Liver (tissue), 8 donors: ENCODE measurements at regions not wholly inside any gene's neighbourhood (a gene's known extent, or its start where the extent isn't known, plus 50 kb on each side); places are given as distances from the start of the nearest gene placed in this dataset.

Experiments used
- DNase-seq: peaks from one replicate; pipeline ENCODE4 v3.0.0-alpha.2; 2017; ENCODE audit warnings: low spot score
- H3K27ac ChIP-seq, 2 donors: one replicate each; pipeline ENCODE4 v1.7.0; 2013; ENCODE audit warnings: inconsistent platforms in 2 of 2, low read length in 2 of 2, control low read depth in 1 of 2, low read depth in 1 of 2, mild to moderate bottlenecking in 1 of 2
- H3K27me3 ChIP-seq, 4 donors: one replicate each; pipeline versions ENCODE4 v1.6.1 to v1.7.0; 2013; ENCODE audit warnings: low read length in 3 of 4, inconsistent platforms in 1 of 4, mild to moderate bottlenecking in 1 of 4, moderate library complexity in 1 of 4; ENCODE audit not compliant: control insufficient read depth in 4 of 4, insufficient read depth in 4 of 4
- H3K36me3 ChIP-seq, 4 donors: one replicate each; pipeline versions ENCODE4 v1.6.1 to v1.7.0; 2013; ENCODE audit warnings: low read length in 3 of 4, mild to moderate bottlenecking in 3 of 4, low read depth in 1 of 4, moderate library complexity in 1 of 4; ENCODE audit not compliant: control insufficient read depth in 4 of 4, insufficient read depth in 3 of 4
- H3K4me1 ChIP-seq, 4 donors: one replicate each; pipeline versions ENCODE4 v1.6.1 to v1.7.0; 2013; ENCODE audit warnings: low read length in 3 of 4, mild to moderate bottlenecking in 3 of 4, moderate library complexity in 1 of 4; ENCODE audit not compliant: control insufficient read depth in 4 of 4, insufficient read depth in 4 of 4
- H3K4me3 ChIP-seq, 3 donors: one replicate each; pipeline versions ENCODE4 v1.6.1 to v1.7.0; 2013; ENCODE audit warnings: low read length in 3 of 3, control low read depth in 1 of 3, low read depth in 1 of 3, mild to moderate bottlenecking in 1 of 3
- H3K9ac ChIP-seq, 2 donors: one replicate each; pipeline ENCODE4 v1.7.0; 2013; ENCODE audit warnings: low read length in 2 of 2, mild to moderate bottlenecking in 2 of 2, moderate library complexity in 2 of 2, control low read depth in 1 of 2, low read depth in 1 of 2
- H3K9me3 ChIP-seq, 4 donors: one replicate each; pipeline versions ENCODE4 v1.6.1 to v1.7.0; 2013; ENCODE audit warnings: low read length in 3 of 4; ENCODE audit not compliant: control insufficient read depth in 4 of 4
- EGR1 ChIP-seq, 2 donors: IDR thresholded peaks; 2 replicates each; pipeline ENCODE4 v1.6.1; 2016 to 2018; ENCODE audit warnings: antibody characterized with exemption in 2 of 2, low read depth in 2 of 2
- FOXA1 ChIP-seq: IDR thresholded peaks from 2 replicates; pipeline ENCODE4 v1.6.1; 2016; ENCODE audit warnings: antibody characterized with exemption
- FOXA2 ChIP-seq: IDR thresholded peaks from 2 replicates; pipeline ENCODE4 v1.6.1; 2016; ENCODE audit warnings: antibody characterized with exemption
- GABPA ChIP-seq, 2 donors: IDR thresholded peaks in 1 of 2; conservative IDR thresholded peaks in 1 of 2; 2 replicates each; pipeline ENCODE4 v1.6.1; 2016; ENCODE audit warnings: antibody characterized with exemption in 2 of 2, mild to moderate bottlenecking in 1 of 2, moderate library complexity in 1 of 2
- HNF4A ChIP-seq, 2 donors: conservative IDR thresholded peaks; 2 replicates each; pipeline ENCODE4 v1.6.1; 2016; ENCODE audit warnings: antibody characterized with exemption in 2 of 2, mild to moderate bottlenecking in 2 of 2
- HNF4G ChIP-seq: IDR thresholded peaks from 2 replicates; pipeline ENCODE4 v1.6.1; 2016; ENCODE audit warnings: antibody characterized with exemption
- JUND ChIP-seq, 2 donors: IDR thresholded peaks; 2 replicates each; pipeline ENCODE4 v1.6.1; 2016; ENCODE audit warnings: antibody characterized with exemption in 2 of 2
- NR2F2 ChIP-seq: IDR thresholded peaks from 2 replicates; pipeline ENCODE4 v1.6.1; 2016; ENCODE audit warnings: antibody characterized with exemption
- RAD21 ChIP-seq, 2 donors: IDR thresholded peaks; 2 replicates each; pipeline ENCODE4 v1.6.1; 2016; ENCODE audit warnings: antibody characterized with exemption in 2 of 2, mild to moderate bottlenecking in 2 of 2
- RXRA ChIP-seq, 2 donors: IDR thresholded peaks; 2 replicates each; pipeline ENCODE4 v1.6.1; 2017 to 2018; ENCODE audit warnings: antibody characterized with exemption in 2 of 2, mild to moderate bottlenecking in 1 of 2
- SP1 ChIP-seq: IDR thresholded peaks from 2 replicates; pipeline ENCODE4 v1.6.1; 2018; ENCODE audit warnings: antibody characterized with exemption, mild to moderate bottlenecking
- TAF1 ChIP-seq: conservative IDR thresholded peaks from 2 replicates; pipeline ENCODE4 v1.6.1; 2016; ENCODE audit warnings: antibody characterized with exemption, mild to moderate bottlenecking
- YY1 ChIP-seq: IDR thresholded peaks from 2 replicates; pipeline ENCODE4 v1.6.1; 2016; ENCODE audit warnings: antibody characterized with exemption, mild to moderate bottlenecking
- WGBS: extraction: QIAGEN DNeasy Blood & Tissue Kit; methylation state at CpG from one replicate; pipeline ENCODE4 v1.1.7; 2013; 5-methylcytosine and 5-hydroxymethylcytosine counted together
- TF ChIP-seq, protein P1 (sequence below): IDR thresholded peaks from 2 replicates; pipeline ENCODE4 v1.6.1; 2016; ENCODE audit warnings: antibody characterized with exemption
- TF ChIP-seq, protein P2 (sequence below): IDR thresholded peaks from 2 replicates; pipeline ENCODE4 v1.6.1; 2016; ENCODE audit warnings: antibody characterized with exemption
- TF ChIP-seq, protein P3 (sequence below): fragments of 150-350 bp; IDR thresholded peaks from 2 replicates; pipeline ENCODE4 v1.5.1; 2017; ENCODE audit warnings: improper control_type of control experiment, low read depth, low read length; ENCODE audit not compliant: missing input control
- TF ChIP-seq, protein P4 (sequence below): IDR thresholded peaks from 2 replicates; pipeline ENCODE4 v1.6.1; 2016; ENCODE audit warnings: antibody characterized with exemption
- TF ChIP-seq, protein P5 (sequence below): IDR thresholded peaks from 2 replicates; pipeline ENCODE4 v1.6.1; 2016; ENCODE audit warnings: antibody characterized with exemption, mild to moderate bottlenecking
- donor health status: healthy.
- donor health status: healthy.
- donor health status: healthy.
- donor health status: healthy.
- donor health status: healthy.

DNA sequence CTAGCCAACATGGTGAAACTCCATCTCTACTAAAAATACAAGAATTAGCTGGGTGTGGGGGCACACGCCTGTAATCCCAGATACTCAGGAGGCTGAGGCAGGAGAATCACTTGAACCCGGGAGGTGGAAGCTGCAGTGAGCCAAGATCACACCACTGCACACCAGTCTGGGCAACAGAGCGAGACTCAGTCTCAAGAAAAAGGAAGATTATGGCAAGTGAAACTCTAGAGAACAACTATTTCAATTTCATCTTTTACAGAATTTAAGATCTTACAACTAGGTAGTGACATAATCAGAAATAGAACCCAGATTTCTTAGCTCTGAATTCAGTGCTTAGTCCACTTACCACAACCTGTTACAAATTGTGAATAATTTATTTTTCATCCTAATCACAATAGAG is 108.8 kb upstream of the MAP3K1 start:
- H3K9me3 ChIP-seq = no peaks in the 10 kb centered on the region
- H3K9ac ChIP-seq = no peak overlapping the region
- H3K36me3 ChIP-seq = no peaks in the 10 kb centered on the region
- no peak for DNase-seq
- no peaks in the 10 kb centered on the region for H3K4me1 ChIP-seq
- no peak overlapping the region for H3K27ac ChIP-seq
- no peaks in the 10 kb centered on the region for H3K27me3 ChIP-seq
- TF ChIP-seq, protein P1, sequence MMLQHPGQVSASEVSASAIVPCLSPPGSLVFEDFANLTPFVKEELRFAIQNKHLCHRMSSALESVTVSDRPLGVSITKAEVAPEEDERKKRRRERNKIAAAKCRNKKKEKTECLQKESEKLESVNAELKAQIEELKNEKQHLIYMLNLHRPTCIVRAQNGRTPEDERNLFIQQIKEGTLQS = no peak
- TF ChIP-seq HNF4G (no peak), HNF4A (conservative IDR thresholded peaks at IDR 0.05) (no peak), SP1 (no peak), FOXA2 (no peak), GABPA (IDR thresholded peaks at IDR 0.05 in 1 of 2, conservative IDR thresholded peaks at IDR 0.05 in 1 of 2) (no peak), RAD21 (IDR thresholded peaks at IDR 0.05) (no peak), RXRA (IDR thresholded peaks at IDR 0.05) (no peak), JUND (IDR thresholded peaks at IDR 0.05) (no peak), YY1 (no peak), TAF1 (no peak), EGR1 (IDR thresholded peaks at IDR 0.05; ENCODE audit: low read depth in 2 of 2) (no peak), NR2F2 (no peak), FOXA1 (no peak)
- TF ChIP-seq, protein P2, sequence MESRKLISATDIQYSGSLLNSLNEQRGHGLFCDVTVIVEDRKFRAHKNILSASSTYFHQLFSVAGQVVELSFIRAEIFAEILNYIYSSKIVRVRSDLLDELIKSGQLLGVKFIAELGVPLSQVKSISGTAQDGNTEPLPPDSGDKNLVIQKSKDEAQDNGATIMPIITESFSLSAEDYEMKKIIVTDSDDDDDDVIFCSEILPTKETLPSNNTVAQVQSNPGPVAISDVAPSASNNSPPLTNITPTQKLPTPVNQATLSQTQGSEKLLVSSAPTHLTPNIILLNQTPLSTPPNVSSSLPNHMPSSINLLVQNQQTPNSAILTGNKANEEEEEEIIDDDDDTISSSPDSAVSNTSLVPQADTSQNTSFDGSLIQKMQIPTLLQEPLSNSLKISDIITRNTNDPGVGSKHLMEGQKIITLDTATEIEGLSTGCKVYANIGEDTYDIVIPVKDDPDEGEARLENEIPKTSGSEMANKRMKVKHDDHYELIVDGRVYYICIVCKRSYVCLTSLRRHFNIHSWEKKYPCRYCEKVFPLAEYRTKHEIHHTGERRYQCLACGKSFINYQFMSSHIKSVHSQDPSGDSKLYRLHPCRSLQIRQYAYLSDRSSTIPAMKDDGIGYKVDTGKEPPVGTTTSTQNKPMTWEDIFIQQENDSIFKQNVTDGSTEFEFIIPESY = no peak
- TF ChIP-seq, protein P3, sequence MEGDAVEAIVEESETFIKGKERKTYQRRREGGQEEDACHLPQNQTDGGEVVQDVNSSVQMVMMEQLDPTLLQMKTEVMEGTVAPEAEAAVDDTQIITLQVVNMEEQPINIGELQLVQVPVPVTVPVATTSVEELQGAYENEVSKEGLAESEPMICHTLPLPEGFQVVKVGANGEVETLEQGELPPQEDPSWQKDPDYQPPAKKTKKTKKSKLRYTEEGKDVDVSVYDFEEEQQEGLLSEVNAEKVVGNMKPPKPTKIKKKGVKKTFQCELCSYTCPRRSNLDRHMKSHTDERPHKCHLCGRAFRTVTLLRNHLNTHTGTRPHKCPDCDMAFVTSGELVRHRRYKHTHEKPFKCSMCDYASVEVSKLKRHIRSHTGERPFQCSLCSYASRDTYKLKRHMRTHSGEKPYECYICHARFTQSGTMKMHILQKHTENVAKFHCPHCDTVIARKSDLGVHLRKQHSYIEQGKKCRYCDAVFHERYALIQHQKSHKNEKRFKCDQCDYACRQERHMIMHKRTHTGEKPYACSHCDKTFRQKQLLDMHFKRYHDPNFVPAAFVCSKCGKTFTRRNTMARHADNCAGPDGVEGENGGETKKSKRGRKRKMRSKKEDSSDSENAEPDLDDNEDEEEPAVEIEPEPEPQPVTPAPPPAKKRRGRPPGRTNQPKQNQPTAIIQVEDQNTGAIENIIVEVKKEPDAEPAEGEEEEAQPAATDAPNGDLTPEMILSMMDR = no peak
- TF ChIP-seq, protein P4, sequence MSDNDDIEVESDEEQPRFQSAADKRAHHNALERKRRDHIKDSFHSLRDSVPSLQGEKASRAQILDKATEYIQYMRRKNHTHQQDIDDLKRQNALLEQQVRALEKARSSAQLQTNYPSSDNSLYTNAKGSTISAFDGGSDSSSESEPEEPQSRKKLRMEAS = no peak
- TF ChIP-seq, protein P5, sequence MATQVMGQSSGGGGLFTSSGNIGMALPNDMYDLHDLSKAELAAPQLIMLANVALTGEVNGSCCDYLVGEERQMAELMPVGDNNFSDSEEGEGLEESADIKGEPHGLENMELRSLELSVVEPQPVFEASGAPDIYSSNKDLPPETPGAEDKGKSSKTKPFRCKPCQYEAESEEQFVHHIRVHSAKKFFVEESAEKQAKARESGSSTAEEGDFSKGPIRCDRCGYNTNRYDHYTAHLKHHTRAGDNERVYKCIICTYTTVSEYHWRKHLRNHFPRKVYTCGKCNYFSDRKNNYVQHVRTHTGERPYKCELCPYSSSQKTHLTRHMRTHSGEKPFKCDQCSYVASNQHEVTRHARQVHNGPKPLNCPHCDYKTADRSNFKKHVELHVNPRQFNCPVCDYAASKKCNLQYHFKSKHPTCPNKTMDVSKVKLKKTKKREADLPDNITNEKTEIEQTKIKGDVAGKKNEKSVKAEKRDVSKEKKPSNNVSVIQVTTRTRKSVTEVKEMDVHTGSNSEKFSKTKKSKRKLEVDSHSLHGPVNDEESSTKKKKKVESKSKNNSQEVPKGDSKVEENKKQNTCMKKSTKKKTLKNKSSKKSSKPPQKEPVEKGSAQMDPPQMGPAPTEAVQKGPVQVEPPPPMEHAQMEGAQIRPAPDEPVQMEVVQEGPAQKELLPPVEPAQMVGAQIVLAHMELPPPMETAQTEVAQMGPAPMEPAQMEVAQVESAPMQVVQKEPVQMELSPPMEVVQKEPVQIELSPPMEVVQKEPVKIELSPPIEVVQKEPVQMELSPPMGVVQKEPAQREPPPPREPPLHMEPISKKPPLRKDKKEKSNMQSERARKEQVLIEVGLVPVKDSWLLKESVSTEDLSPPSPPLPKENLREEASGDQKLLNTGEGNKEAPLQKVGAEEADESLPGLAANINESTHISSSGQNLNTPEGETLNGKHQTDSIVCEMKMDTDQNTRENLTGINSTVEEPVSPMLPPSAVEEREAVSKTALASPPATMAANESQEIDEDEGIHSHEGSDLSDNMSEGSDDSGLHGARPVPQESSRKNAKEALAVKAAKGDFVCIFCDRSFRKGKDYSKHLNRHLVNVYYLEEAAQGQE = no peak
- WGBS = 91% methylated on average over 3 of the region's 3 CpGs
- no peak overlapping the region for H3K4me3 ChIP-seq
